Loucy (cell line): ENCODE measurements at regions not wholly inside any gene's neighbourhood (a gene's known extent, or its start where the extent isn't known, plus 50 kb on each side); places are given as distances from the start of the nearest gene placed in this dataset.

Source experiments
- H2AFZ ChIP-seq: fragments of 200-600 bp; sonication (generic); 2 replicates; pipeline ENCODE4 v1.6.0; 2016; ENCODE audit warnings: antibody characterized with exemption, mild to moderate bottlenecking, low read length, moderate library complexity
- H3F3A ChIP-seq: fragments of 200-600 bp; 2 replicates; pipeline ENCODE4 v1.6.0; 2016; ENCODE audit warnings: antibody characterized with exemption, low read depth, mild to moderate bottlenecking
- H3K27me3 ChIP-seq: fragments of 200-600 bp; sonication (generic); 2 replicates; pipeline ENCODE4 v1.6.1; 2014; ENCODE audit warnings: low read length, mild to moderate bottlenecking; ENCODE audit not compliant: insufficient read depth, poor library complexity, severe bottlenecking
- H3K36me3 ChIP-seq: fragments of 200-600 bp; sonication (generic); 2 replicates; pipeline ENCODE4 v1.6.1; 2016; ENCODE audit warnings: low read length; ENCODE audit not compliant: insufficient read depth
- H3K4me1 ChIP-seq: fragments of 200-600 bp; sonication (generic); 2 replicates; pipeline ENCODE4 v1.5.1; 2014; ENCODE audit warnings: low read length, mild to moderate bottlenecking; ENCODE audit not compliant: insufficient read depth, poor library complexity, severe bottlenecking
- H3K4me2 ChIP-seq: fragments of 200-600 bp; sonication (generic); 2 replicates; pipeline ENCODE4 v1.6.0; 2014; ENCODE audit warnings: antibody characterized with exemption, low read length, low read depth, mild to moderate bottlenecking; ENCODE audit not compliant: poor library complexity, severe bottlenecking
- H3K4me3 ChIP-seq: fragments of 200-600 bp; sonication (generic); 2 replicates; pipeline ENCODE4 v1.5.1; 2014; ENCODE audit warnings: low read length, mild to moderate bottlenecking, mixed read lengths; ENCODE audit not compliant: poor library complexity, severe bottlenecking
- H3K79me2 ChIP-seq: fragments of 200-600 bp; sonication (generic); 2 replicates; pipeline ENCODE4 v1.6.1; 2014; ENCODE audit warnings: low read length; ENCODE audit not compliant: insufficient read depth
- H3K9ac ChIP-seq: fragments of 200-600 bp; sonication (generic); 2 replicates; pipeline ENCODE4 v1.6.0; 2014; ENCODE audit warnings: mild to moderate bottlenecking, low read depth, low read length, moderate library complexity; ENCODE audit not compliant: poor library complexity, severe bottlenecking
- H3K9me2 ChIP-seq: fragments of 200-600 bp; sonication (generic); replicated peaks from 2 replicates; pipeline ENCODE4 v1.6.1; 2016; ENCODE audit warnings: low read depth, low read length, mixed read lengths
- H3K9me3 ChIP-seq: fragments of 200-600 bp; sonication (generic); 2 replicates; pipeline ENCODE4 v1.6.1; 2014; ENCODE audit warnings: mild to moderate bottlenecking, antibody characterized with exemption, low read length, low read depth; ENCODE audit not compliant: insufficient read depth
- H4K20me1 ChIP-seq: fragments of 200-600 bp; sonication (generic); 2 replicates; pipeline ENCODE4 v1.6.0; 2014; ENCODE audit warnings: antibody characterized with exemption, low read length, mild to moderate bottlenecking; ENCODE audit not compliant: insufficient read depth, poor library complexity, severe bottlenecking
- EZH2phosphoT487 ChIP-seq: fragments of 200-600 bp; IDR thresholded peaks from 2 replicates; pipeline ENCODE4 v1.6.1; 2018; ENCODE audit warnings: antibody characterized with exemption, mild to moderate bottlenecking, moderate library complexity, borderline replicate concordance
- TF ChIP-seq, protein P1 (sequence below): fragments of 200-600 bp; sonication (generic); conservative IDR thresholded peaks from 2 replicates; pipeline ENCODE4 v1.5.1; 2014; ENCODE audit warnings: mild to moderate bottlenecking, antibody characterized with exemption, low read length

DNA sequence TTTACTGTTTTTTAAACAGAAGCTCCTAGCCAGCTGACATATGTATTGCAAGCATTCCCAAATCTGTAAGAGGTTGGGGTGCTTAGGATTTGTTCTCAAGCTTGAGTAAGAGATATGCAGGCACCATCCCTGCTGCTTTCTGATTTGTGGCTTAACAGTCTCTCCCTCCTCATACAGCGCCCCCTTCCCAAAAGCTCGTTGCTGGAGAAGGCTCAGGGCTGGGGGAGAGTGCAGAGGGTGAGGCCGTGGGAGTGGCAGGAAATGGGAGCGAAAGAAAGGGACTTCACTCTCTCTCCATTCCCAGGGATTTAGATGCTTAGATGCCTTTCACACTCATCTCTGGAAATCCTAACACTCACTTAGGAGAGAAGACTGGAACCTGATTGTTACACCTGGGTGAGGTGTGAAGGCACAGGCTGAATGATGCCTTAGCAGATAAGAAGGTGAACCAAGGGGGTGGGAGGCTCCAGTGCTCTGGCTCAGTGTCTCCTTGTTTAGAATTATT, 172.0 kb downstream of the C12orf75 start:
- H3K9me2 ChIP-seq: no peaks in the 10 kb centered on the region
- no peak overlapping the region for H2AFZ ChIP-seq
- H3K79me2 ChIP-seq: no peaks in the 10 kb centered on the region
- peaks cover 3% of the 10 kb centered on the region for H3K27me3 ChIP-seq
- no peaks in the 10 kb centered on the region for H3K36me3 ChIP-seq
- H3K4me3 ChIP-seq: no peak overlapping the region
- no peak overlapping the region for H3K9ac ChIP-seq
- H3F3A ChIP-seq: no peaks in the 10 kb centered on the region
- no peak overlapping the region for H3K4me2 ChIP-seq
- TF ChIP-seq EZH2phosphoT487: no peak
- TF ChIP-seq, protein P1, sequence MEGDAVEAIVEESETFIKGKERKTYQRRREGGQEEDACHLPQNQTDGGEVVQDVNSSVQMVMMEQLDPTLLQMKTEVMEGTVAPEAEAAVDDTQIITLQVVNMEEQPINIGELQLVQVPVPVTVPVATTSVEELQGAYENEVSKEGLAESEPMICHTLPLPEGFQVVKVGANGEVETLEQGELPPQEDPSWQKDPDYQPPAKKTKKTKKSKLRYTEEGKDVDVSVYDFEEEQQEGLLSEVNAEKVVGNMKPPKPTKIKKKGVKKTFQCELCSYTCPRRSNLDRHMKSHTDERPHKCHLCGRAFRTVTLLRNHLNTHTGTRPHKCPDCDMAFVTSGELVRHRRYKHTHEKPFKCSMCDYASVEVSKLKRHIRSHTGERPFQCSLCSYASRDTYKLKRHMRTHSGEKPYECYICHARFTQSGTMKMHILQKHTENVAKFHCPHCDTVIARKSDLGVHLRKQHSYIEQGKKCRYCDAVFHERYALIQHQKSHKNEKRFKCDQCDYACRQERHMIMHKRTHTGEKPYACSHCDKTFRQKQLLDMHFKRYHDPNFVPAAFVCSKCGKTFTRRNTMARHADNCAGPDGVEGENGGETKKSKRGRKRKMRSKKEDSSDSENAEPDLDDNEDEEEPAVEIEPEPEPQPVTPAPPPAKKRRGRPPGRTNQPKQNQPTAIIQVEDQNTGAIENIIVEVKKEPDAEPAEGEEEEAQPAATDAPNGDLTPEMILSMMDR: no peak
- H4K20me1 ChIP-seq: no peaks in the 10 kb centered on the region
- H3K9me3 ChIP-seq: no peaks in the 10 kb centered on the region
- H3K4me1 ChIP-seq: no peaks in the 10 kb centered on the region

DNA sequence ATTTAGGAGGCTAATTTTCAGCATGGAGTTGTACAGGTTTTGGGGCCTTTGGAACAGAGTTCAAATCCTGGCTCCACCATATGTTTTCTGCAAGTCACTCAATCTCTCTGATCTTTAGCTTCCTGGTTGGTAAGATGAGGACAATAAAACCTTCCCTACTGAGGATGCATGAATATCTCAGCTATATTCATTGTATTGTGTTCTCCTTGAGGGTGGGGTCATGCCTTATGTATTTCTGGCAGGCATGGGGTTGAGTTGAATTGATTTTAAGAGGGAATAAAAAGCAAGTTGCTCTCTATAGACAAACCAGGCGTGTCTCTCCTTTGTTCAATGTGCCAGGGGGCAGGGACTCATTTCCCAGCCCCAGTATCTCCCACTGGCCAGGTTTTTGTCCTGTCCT, 173.1 kb downstream of the C12orf75 start:
- Histone ChIP-seq H2AFZ (no peak overlapping the region), H3K27me3 (no peaks in the 10 kb centered on the region), H3F3A (no peaks in the 10 kb centered on the region), H4K20me1 (no peaks in the 10 kb centered on the region), H3K9ac (no peak overlapping the region), H3K9me2 (no peaks in the 10 kb centered on the region), H3K4me3 (no peak overlapping the region), H3K9me3 (no peaks in the 10 kb centered on the region), H3K4me1 (no peaks in the 10 kb centered on the region), H3K4me2 (no peak overlapping the region), H3K36me3 (no peaks in the 10 kb centered on the region), H3K79me2 (no peaks in the 10 kb centered on the region)
- TF ChIP-seq, protein P1: no peak
- no peak for TF ChIP-seq EZH2phosphoT487

DNA sequence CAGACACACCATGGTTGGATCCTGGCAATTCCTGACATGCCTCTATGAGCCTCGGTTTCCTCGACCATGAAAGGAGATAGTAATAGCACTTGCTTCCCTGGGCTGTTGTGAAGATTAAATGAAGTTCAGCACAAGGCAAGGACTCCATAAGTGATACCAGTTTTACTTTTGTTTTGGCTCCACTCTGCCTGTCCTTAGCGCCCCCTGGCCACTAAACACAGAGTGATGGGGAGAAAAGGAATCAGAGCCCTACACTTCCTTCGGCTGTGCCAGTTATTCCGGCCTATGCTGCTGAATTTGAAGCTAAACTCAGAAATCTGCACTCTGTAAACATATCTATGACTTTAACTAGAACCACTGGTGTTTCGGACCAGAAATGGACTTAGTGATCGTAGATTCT, 173.8 kb downstream of the C12orf75 start:
- no peaks in the 10 kb centered on the region for H3K9me2 ChIP-seq
- no peak overlapping the region for H3K9ac ChIP-seq
- no peaks in the 10 kb centered on the region for H3K36me3 ChIP-seq
- H3F3A ChIP-seq: no peaks in the 10 kb centered on the region
- H3K4me1 ChIP-seq: no peaks in the 10 kb centered on the region
- no peaks in the 10 kb centered on the region for H3K9me3 ChIP-seq
- H2AFZ ChIP-seq: no peak overlapping the region
- H4K20me1 ChIP-seq: no peaks in the 10 kb centered on the region
- H3K4me3 ChIP-seq: no peak overlapping the region
- no peaks in the 10 kb centered on the region for H3K27me3 ChIP-seq
- TF ChIP-seq EZH2phosphoT487: no peak
- TF ChIP-seq, protein P1: peak; percentile 34; the same call in 1 of the 2 replicates
- H3K4me2 ChIP-seq: no peak overlapping the region
- H3K79me2 ChIP-seq: no peaks in the 10 kb centered on the region
